NCI-H1436 (cell line): ENCODE measurements at regions not wholly inside any gene's neighbourhood (a gene's known extent, or its start where the extent isn't known, plus 50 kb on each side); places are given as distances from the start of the nearest gene placed in this dataset.

ENCODE experiments used
- DNase-seq: peaks from one replicate; lab custom pipeline; 2025; lab: John Stamatoyannopoulos, UW

- DNase-seq: no peak
These were observed 181.4 kb upstream of the SHH start for GRCh38 chr7:155993420-155994278.

- no peak for DNase-seq
These were observed 180.7 kb upstream of the SHH start for GRCh38 chr7:155992974-155993373.

- DNase-seq: no peak
These were observed 180.3 kb upstream of the SHH start for GRCh38 chr7:155992538-155992937.

- no peak for DNase-seq
These were observed 179.8 kb upstream of the SHH start for GRCh38 chr7:155992107-155992506.

GRCh38 chr7:155991470-155991869 is 179.2 kb upstream of the SHH start:
- no peak for DNase-seq

- DNase-seq: no peak
These were observed 176.2 kb upstream of the SHH start for GRCh38 chr7:155988416-155988815.

GRCh38 chr7:155987681-155988235 is 175.5 kb upstream of the SHH start:
- no peak for DNase-seq

GRCh38 chr7:155986497-155987160 is 174.4 kb upstream of the SHH start:
- DNase-seq: no peak

- no peak for DNase-seq
These were observed 173.4 kb upstream of the SHH start for GRCh38 chr7:155985518-155986250.

- no peak for DNase-seq
These were observed 172.5 kb upstream of the SHH start for GRCh38 chr7:155984609-155985405.

- DNase-seq: no peak
These were observed 171.8 kb upstream of the SHH start for GRCh38 chr7:155984028-155984580.

- no peak for DNase-seq
These were observed 171.0 kb upstream of the SHH start for GRCh38 chr7:155983176-155983815.

GRCh38 chr7:155981703-155982102 is 169.4 kb upstream of the SHH start:
- no peak for DNase-seq

- no peak for DNase-seq
These were observed 168.6 kb upstream of the SHH start for GRCh38 chr7:155980841-155981240.

- DNase-seq: no peak
These were observed 167.7 kb upstream of the SHH start for GRCh38 chr7:155979994-155980393.

GRCh38 chr7:155979566-155979965 is 167.3 kb upstream of the SHH start:
- DNase-seq: no peak

GRCh38 chr7:155975490-155975889 is 163.2 kb upstream of the SHH start:
- no peak for DNase-seq

- no peak for DNase-seq
These were observed 162.1 kb upstream of the SHH start for GRCh38 chr7:155974186-155974897.

GRCh38 chr7:155973451-155973997 is 161.3 kb upstream of the SHH start:
- DNase-seq: no peak
